ENCODE measurements at regions not wholly inside any gene's neighbourhood (a gene's known extent, or its start where the extent isn't known, plus 50 kb on each side); places are given as distances from the start of the nearest gene placed in this dataset.

GRCh38 chr5:179416114-179416822 lies 71.0 kb upstream of the ADAMTS2 start (continued):
- TF ChIP-seq RB1 (IDR thresholded peaks at IDR 0.05; ENCODE audit: borderline replicate concordance) (no peak), BCL11A (IDR thresholded peaks at IDR 0.05; ENCODE audit: low read depth, low read length) (no peak)

GRCh38 chr5:179415291-179416060 lies 70.2 kb upstream of the ADAMTS2 start:
- WGBS (ENCODE audit: insufficient coverage, insufficient replicate concordance, low lambda C conversion rate, missing lambda C conversion rate): 23% methylated on average over 11 of the region's 11 CpGs
- ChIA-PET POLR2A (no interaction called here), RAD21 (ENCODE audit: unreplicated experiment) (no interaction called here), CTCF (no interaction called here), SMC1A (ENCODE audit: uncharacterized antibody, unreplicated experiment) (no interaction called here)
- Histone ChIP-seq H3K79me2 (ENCODE audit: control insufficient read depth, insufficient read depth, low read length) (no peaks in the 10 kb centered on the region), H3K4me1 (ENCODE audit: control insufficient read depth, insufficient read depth, low read length) (no peaks in the 10 kb centered on the region), H4K20me1 (ENCODE audit: control insufficient read depth, insufficient read depth) (no peaks in the 10 kb centered on the region), H3K27ac (ENCODE audit: control insufficient read depth, insufficient read depth) (no peak overlapping the region), H2AFZ (ENCODE audit: control insufficient read depth, low read depth, low read length) (no peak overlapping the region), H3K9ac (ENCODE audit: control insufficient read depth, insufficient read depth, low read length) (no peak overlapping the region), H3K4me3 (no peak overlapping the region), H3K4me2 (ENCODE audit: control insufficient read depth, insufficient read depth) (no peak overlapping the region), H3K27me3 (replicated peaks in 1 of 2; ENCODE audit: control insufficient read depth in 2 of 2, insufficient read depth in 2 of 2, low read length in 1 of 2) (no peaks in the 10 kb centered on the region), H3K36me3 (ENCODE audit: control insufficient read depth in 2 of 2, insufficient read depth in 2 of 2, low read length in 1 of 2) (no peaks in the 10 kb centered on the region), H3K9me3 (replicated peaks; ENCODE audit: control insufficient read depth, insufficient read depth, low read length) (no peaks in the 10 kb centered on the region)
- intact Hi-C loops (cut with micrococcal nuclease; ENCODE audit: unreplicated experiment) (no loop called here), in situ Hi-C loops (cut with MboI) (no loop called here)
- BruUV-seq (replicated peaks): no TSS peak
- DNase-seq (ENCODE audit: low read depth, low spot score) (no peak), FAIRE-seq (no peak), ATAC-seq (no peak)
- TF ChIP-seq FOXK2 (IDR thresholded peaks at IDR 0.05): no peak
- no peak for TF ChIP-seq ZSCAN29 (IDR thresholded peaks at IDR 0.05)
- TF ChIP-seq CTCF (IDR thresholded peaks at IDR 0.05 in 2 of 3, conservative IDR thresholded peaks at IDR 0.05 in 1 of 3; ENCODE audit: control insufficient read depth in 2 of 3, extremely low read depth in 1 of 3, insufficient read depth in 1 of 3, low read depth in 3 of 3, low read length in 3 of 3): no peak
- TF ChIP-seq NFXL1 (IDR thresholded peaks at IDR 0.05; ENCODE audit: borderline replicate concordance): no peak
- no peak for TF ChIP-seq BHLHE40 (IDR thresholded peaks at IDR 0.05; ENCODE audit: borderline replicate concordance in 1 of 2, low read depth in 2 of 2, low read length in 1 of 2)
- no peak for TF ChIP-seq BMI1 (IDR thresholded peaks at IDR 0.05; ENCODE audit: borderline replicate concordance)
